ENCODE measurements at regions not wholly inside any gene's neighbourhood (a gene's known extent, or its start where the extent isn't known, plus 50 kb on each side); places are given as distances from the start of the nearest gene placed in this dataset.

DNA sequence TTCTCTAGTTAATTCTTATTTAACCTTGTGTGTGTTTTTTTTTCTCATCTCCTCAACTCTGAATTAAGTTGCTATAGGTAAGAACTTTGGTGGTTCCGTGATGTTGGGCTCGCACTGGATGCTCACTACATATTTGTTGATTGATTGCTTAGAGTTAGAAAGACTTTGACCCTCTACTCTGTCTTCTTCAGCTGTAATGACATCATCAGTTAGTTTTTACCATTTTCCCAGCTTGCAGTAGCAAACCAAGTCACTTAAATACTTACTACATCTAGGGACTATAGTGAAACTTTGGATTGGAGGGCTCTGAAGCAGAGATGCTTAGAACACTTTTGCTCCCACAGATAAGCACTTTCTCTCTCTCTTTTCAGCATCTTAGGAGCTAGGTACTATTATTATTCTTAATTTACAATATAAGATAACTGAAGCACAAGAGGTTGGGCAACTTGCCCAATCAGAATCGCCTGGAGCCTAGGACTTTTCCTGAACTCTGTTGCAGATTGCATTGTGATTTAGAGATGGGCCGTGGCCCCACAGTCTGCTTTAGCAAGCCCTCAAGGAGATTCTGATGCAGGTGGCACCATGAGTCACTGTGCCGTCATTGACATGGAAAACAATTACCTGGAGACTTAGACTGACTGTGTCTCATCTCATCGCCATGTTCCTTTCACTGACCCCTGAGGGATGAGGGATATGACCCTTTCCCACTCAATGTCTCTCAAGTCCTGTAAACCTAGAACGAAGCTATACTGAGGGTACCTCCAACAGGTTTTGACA is 471.9 kb upstream of the PODXL start:
- H3K27ac ChIP-seq = no peak overlapping the region
- H3K9me3 ChIP-seq = no peaks in the 10 kb centered on the region
- H3K36me3 ChIP-seq = no peaks in the 10 kb centered on the region
- no peak overlapping the region for H3K4me3 ChIP-seq
- no peak for ATAC-seq
- H3K4me1 ChIP-seq = peaks cover 0 to 34% (median 0%) of the 10 kb centered on the region in 3 donors
- no peaks in the 10 kb centered on the region for H3K27me3 ChIP-seq
- TF ChIP-seq, protein P1, sequence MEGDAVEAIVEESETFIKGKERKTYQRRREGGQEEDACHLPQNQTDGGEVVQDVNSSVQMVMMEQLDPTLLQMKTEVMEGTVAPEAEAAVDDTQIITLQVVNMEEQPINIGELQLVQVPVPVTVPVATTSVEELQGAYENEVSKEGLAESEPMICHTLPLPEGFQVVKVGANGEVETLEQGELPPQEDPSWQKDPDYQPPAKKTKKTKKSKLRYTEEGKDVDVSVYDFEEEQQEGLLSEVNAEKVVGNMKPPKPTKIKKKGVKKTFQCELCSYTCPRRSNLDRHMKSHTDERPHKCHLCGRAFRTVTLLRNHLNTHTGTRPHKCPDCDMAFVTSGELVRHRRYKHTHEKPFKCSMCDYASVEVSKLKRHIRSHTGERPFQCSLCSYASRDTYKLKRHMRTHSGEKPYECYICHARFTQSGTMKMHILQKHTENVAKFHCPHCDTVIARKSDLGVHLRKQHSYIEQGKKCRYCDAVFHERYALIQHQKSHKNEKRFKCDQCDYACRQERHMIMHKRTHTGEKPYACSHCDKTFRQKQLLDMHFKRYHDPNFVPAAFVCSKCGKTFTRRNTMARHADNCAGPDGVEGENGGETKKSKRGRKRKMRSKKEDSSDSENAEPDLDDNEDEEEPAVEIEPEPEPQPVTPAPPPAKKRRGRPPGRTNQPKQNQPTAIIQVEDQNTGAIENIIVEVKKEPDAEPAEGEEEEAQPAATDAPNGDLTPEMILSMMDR (IDR thresholded peaks at IDR 0.05) = no peak
- WGBS, 2 donors (ENCODE audit: low coverage in 1 of 2) = 85 to 92% methylated on average over 5 of the region's 7 CpGs

DNA sequence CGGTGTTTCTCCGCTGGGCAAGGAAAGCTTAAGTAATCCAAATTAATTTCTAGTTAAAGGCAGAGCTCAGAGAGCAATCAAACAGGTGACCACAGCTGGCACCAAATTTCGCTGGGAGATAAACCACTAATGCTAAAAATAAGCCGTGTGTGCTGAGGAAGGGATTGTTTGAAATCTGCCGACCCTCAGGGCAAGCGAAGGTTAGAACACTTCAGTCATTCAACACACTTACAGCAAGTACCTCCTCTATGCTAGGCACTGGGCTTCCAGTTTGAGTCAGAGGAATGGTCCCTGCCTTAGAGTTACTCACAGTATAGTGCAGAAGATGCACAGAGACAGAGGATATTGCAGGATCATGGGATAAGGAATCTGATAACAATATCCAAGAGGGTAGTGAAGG is 467.9 kb upstream of the PODXL start:
- Histone ChIP-seq H3K36me3 (no peaks in the 10 kb centered on the region), H3K4me3 (no peak overlapping the region), H3K27ac (peak overlapping the region in 1 of 4 donors; percentile 23), H3K9me3 (no peaks in the 10 kb centered on the region), H3K4me1 (peaks cover 0 to 14% (median 0%) of the 10 kb centered on the region in 3 donors), H3K27me3 (no peaks in the 10 kb centered on the region)
- no peak for TF ChIP-seq POLR2AphosphoS5 (IDR thresholded peaks at IDR 0.05)
- TF ChIP-seq, protein P1 (IDR thresholded peaks at IDR 0.05) = no peak
- TF ChIP-seq POLR2A (IDR thresholded peaks at IDR 0.05) = no peak
- no peak for TF ChIP-seq EP300 (IDR thresholded peaks at IDR 0.05)
- 17 to 28% methylated on average over 6 of the region's 6 CpGs for WGBS, 2 donors (ENCODE audit: low coverage in 1 of 2)
- ATAC-seq = no peak

DNA sequence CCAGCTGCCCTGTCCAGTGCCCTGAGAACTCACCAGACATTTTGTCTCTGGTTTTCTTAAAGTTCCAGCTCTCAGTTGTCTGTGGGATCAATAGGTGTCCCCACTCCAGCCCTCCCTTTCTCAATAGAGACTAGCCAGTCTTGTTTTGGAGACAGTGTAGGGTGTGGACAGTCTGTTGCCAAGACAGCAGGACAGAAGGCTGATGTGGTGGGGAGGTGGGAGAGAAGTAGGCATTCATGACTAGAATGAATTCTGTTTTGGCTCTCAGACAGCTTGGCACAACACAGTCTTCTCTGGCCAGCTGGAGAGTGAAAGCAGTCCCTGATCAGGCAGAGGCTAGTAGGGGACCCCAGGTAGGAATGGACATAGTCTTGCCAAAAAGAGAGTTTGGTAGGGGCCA is 467.0 kb upstream of the PODXL start:
- Histone ChIP-seq H3K27ac (peak overlapping the region in 1 of 4 donors; percentile 23), H3K36me3 (no peaks in the 10 kb centered on the region), H3K9me3 (no peaks in the 10 kb centered on the region), H3K4me3 (no peak overlapping the region), H3K4me1 (peaks cover 0 to 13% (median 0%) of the 10 kb centered on the region in 3 donors), H3K27me3 (no peaks in the 10 kb centered on the region)
- ATAC-seq = no peak
- TF ChIP-seq POLR2A (IDR thresholded peaks at IDR 0.05) (no peak), EP300 (IDR thresholded peaks at IDR 0.05) (no peak), POLR2AphosphoS5 (IDR thresholded peaks at IDR 0.05) (no peak)
- TF ChIP-seq, protein P1 (IDR thresholded peaks at IDR 0.05) = no peak

DNA sequence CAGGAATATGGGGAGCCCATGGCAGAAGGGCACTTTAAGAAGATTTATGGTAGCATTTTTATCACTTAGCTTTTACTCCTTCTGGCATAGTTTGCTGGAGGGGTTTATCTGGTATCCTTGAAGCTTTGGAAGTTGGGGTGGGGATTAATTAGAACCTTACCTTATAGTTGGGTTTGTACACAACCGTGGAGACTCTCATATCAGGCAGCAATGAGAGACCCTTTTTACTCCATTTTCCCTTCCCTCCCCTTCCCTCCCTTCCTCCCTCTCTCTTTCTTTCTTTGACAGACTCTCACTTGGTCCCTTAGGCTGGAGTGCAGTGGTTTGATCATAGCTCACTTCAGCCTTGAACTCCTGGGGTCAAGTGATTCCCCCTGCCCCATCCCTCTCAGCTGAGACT is 465.8 kb upstream of the PODXL start:
- H3K36me3 ChIP-seq = no peaks in the 10 kb centered on the region
- H3K4me3 ChIP-seq = no peak overlapping the region
- no peak overlapping the region for H3K27ac ChIP-seq
- H3K27me3 ChIP-seq = no peaks in the 10 kb centered on the region
- TF ChIP-seq EP300 (IDR thresholded peaks at IDR 0.05) (no peak), POLR2A (IDR thresholded peaks at IDR 0.05) (no peak), POLR2AphosphoS5 (IDR thresholded peaks at IDR 0.05) (no peak)
- TF ChIP-seq, protein P1 (IDR thresholded peaks at IDR 0.05) = no peak
- WGBS, 2 donors (ENCODE audit: low coverage in 1 of 2) = 78 to 91% methylated on average over 1 of the region's 1 CpG
- no peaks in the 10 kb centered on the region for H3K9me3 ChIP-seq
- ATAC-seq = no peak
- H3K4me1 ChIP-seq = peaks cover 0 to 13% (median 0%) of the 10 kb centered on the region in 3 donors

DNA sequence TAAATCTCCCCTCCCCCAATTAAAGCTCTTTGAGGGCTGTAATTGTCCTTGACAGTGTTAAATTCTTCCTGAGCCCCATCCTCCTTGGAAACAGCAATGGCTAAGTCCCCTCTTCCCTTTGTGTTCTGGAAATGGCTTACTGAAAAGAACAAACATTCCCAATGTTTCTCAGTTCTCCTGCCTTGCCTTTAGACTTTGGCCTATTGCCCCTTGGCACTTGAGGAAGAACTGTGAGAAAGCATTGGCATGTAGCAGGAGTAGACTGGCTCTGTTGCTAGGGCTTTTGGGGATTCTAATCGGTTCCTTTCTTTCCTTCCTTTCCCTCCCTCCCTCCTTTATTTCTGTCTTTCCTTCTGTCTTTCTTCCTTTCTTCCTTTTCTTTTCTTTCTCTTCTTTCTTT is 463.3 kb upstream of the PODXL start:
- Histone ChIP-seq H3K27ac (no peak overlapping the region), H3K4me3 (no peak overlapping the region), H3K36me3 (no peaks in the 10 kb centered on the region), H3K4me1 (peaks cover 0 to 13% (median 0%) of the 10 kb centered on the region in 3 donors), H3K27me3 (no peaks in the 10 kb centered on the region), H3K9me3 (peaks cover 0 to 4% (median 0%) of the 10 kb centered on the region in 3 donors)
- ATAC-seq = no peak
- TF ChIP-seq EP300 (IDR thresholded peaks at IDR 0.05) (no peak), POLR2AphosphoS5 (IDR thresholded peaks at IDR 0.05) (no peak), POLR2A (IDR thresholded peaks at IDR 0.05) (no peak)
- TF ChIP-seq, protein P1 (IDR thresholded peaks at IDR 0.05) = no peak
- WGBS, 2 donors (ENCODE audit: low coverage in 1 of 2) = 60 to 73% methylated on average over 1 of the region's 1 CpG

Measured in gastroesophageal sphincter (tissue), 4 donors.